Activated naive CD4-positive, alpha-beta T cell treated with anti-CD3 and anti-CD28 coated beads, Interleukin-2, amount 50 U/mL, for 24 hours (primary cell): ENCODE measurements at regions not wholly inside any gene's neighbourhood (a gene's known extent, or its start where the extent isn't known, plus 50 kb on each side); places are given as distances from the start of the nearest gene placed in this dataset.
"Not testable (repeated sequence)": the region's sequence is repeated elsewhere in the genome, so short reads cannot be mapped to it uniquely, and the experiment has no call there.

ENCODE experiments used
- H3K27ac Mint-ChIP-seq: one replicate; pipeline ENCODE4 v1.8.0; 2021; ENCODE audit warnings: mild to moderate bottlenecking, mixed read lengths
- H3K27me3 Mint-ChIP-seq: one replicate; pipeline ENCODE4 v1.8.0; 2021; ENCODE audit warnings: mixed read lengths
- H3K36me3 Mint-ChIP-seq: one replicate; pipeline ENCODE4 v1.8.0; 2021; ENCODE audit warnings: mixed read lengths
- H3K4me1 Mint-ChIP-seq: one replicate; pipeline ENCODE4 v1.8.0; 2021; ENCODE audit warnings: mixed read lengths
- H3K4me3 Mint-ChIP-seq: one replicate; pipeline ENCODE4 v1.8.0; 2021; ENCODE audit warnings: mild to moderate bottlenecking, mixed read lengths
- H3K9me3 Mint-ChIP-seq: one replicate; pipeline ENCODE4 v1.8.0; 2021; ENCODE audit warnings: mixed read lengths

DNA sequence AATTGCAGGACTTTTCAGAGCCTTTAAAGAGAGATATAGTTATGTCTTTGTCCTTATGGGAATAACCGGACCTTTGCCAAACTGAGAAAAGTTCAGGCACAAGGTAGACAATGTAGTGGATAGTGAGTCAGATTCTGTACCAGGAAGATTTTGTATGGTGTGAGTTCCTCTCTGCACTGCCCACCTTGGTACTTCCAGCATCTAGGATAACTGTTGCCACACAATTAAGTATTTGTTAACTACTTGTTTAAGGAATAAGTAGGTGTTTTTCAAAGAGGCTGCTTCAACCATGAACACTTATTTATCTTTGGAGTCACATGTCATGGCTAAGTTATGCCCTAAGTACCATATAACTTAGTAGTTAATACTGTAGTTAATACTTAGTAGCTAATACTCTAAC lies 131.8 kb upstream of the DOK5 start:
- peaks cover 18% of the 10 kb centered on the region for H3K27me3 Mint-ChIP-seq
- H3K9me3 Mint-ChIP-seq: no peaks in the 10 kb centered on the region
- no peak overlapping the region for H3K4me3 Mint-ChIP-seq
- H3K36me3 Mint-ChIP-seq: no peaks in the 10 kb centered on the region
- H3K4me1 Mint-ChIP-seq: no peaks in the 10 kb centered on the region
- no peak overlapping the region for H3K27ac Mint-ChIP-seq

GRCh38 chr20:54344832-54345231 lies 130.6 kb upstream of the DOK5 start:
- no peaks in the 10 kb centered on the region for H3K9me3 Mint-ChIP-seq
- no peak overlapping the region for H3K27ac Mint-ChIP-seq
- peaks cover 18% of the 10 kb centered on the region for H3K27me3 Mint-ChIP-seq
- H3K36me3 Mint-ChIP-seq: no peaks in the 10 kb centered on the region
- no peak overlapping the region for H3K4me3 Mint-ChIP-seq
- no peaks in the 10 kb centered on the region for H3K4me1 Mint-ChIP-seq

- Mint-ChIP-seq H3K36me3 (no peaks in the 10 kb centered on the region), H3K27me3 (peaks cover 18% of the 10 kb centered on the region), H3K4me1 (no peaks in the 10 kb centered on the region), H3K4me3 (no peak overlapping the region), H3K27ac (no peak overlapping the region), H3K9me3 (no peaks in the 10 kb centered on the region)
Measured at GRCh38 chr20:54345301-54345724, 130.1 kb upstream of the DOK5 start.

DNA sequence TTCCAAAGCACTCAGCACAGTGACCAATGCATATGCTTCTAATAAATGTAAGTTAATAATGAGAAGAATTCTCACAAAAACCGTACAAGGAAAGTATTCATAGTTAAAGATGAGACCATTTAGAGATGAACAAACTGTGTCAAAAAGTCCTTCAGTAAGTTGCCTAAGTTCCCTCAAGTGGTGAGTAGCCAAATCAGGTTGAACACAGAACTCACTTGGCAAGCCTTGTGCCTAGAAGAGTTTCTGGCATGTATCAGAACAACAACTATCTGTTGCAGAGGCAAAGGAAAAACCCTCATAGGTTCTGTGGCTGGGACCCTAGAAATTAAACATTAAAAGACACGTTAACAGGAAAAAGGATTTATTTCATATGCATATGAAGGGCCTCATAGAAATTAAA lies 129.6 kb upstream of the DOK5 start:
- Mint-ChIP-seq H3K27me3 (peaks cover 18% of the 10 kb centered on the region), H3K36me3 (peaks cover 2% of the 10 kb centered on the region), H3K4me1 (no peaks in the 10 kb centered on the region), H3K9me3 (no peaks in the 10 kb centered on the region), H3K4me3 (no peak overlapping the region), H3K27ac (no peak overlapping the region)

- H3K9me3 Mint-ChIP-seq: no peaks in the 10 kb centered on the region
- no peak overlapping the region for H3K4me3 Mint-ChIP-seq
- peaks cover 18% of the 10 kb centered on the region for H3K27me3 Mint-ChIP-seq
- no peak overlapping the region for H3K27ac Mint-ChIP-seq
- no peaks in the 10 kb centered on the region for H3K4me1 Mint-ChIP-seq
- H3K36me3 Mint-ChIP-seq: peaks cover 2% of the 10 kb centered on the region
Measured at GRCh38 chr20:54346276-54346675, 129.1 kb upstream of the DOK5 start.

GRCh38 chr20:54347166-54347833 lies 128.1 kb upstream of the DOK5 start:
- Mint-ChIP-seq H3K4me3 (no peak overlapping the region), H3K9me3 (no peaks in the 10 kb centered on the region), H3K27ac (no peak overlapping the region), H3K4me1 (no peaks in the 10 kb centered on the region), H3K27me3 (peaks cover 20% of the 10 kb centered on the region), H3K36me3 (peaks cover 2% of the 10 kb centered on the region)

GRCh38 chr20:54350415-54350814 lies 125.0 kb upstream of the DOK5 start:
- Mint-ChIP-seq H3K4me3 (no peak overlapping the region), H3K27me3 (peaks cover 17% of the 10 kb centered on the region), H3K9me3 (no peaks in the 10 kb centered on the region), H3K36me3 (peaks cover 2% of the 10 kb centered on the region), H3K4me1 (no peaks in the 10 kb centered on the region), H3K27ac (no peak overlapping the region)

GRCh38 chr20:54351371-54352136 lies 123.8 kb upstream of the DOK5 start:
- no peaks in the 10 kb centered on the region for H3K4me1 Mint-ChIP-seq
- H3K36me3 Mint-ChIP-seq: peaks cover 2% of the 10 kb centered on the region
- H3K9me3 Mint-ChIP-seq: no peaks in the 10 kb centered on the region
- no peak overlapping the region for H3K27ac Mint-ChIP-seq
- no peak overlapping the region for H3K4me3 Mint-ChIP-seq
- H3K27me3 Mint-ChIP-seq: peaks cover 18% of the 10 kb centered on the region

DNA sequence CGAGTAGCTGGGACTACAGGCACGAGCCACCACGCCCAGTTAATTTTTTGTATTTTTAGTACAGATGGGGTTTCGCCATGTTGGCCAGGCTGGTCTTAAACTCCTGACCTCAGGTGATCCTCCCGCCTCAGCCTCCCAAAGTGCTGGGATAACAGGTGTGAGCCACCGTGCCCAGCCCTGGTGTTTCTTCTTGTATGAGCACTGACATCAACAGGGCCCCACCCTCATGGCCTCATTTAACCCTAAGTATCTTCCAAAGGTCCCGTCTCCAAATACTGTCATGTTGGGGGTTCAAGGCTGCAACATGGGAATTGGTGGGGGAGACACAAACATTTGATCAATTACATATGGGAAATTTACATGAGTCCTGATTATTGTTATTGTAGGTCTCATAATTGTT lies 122.9 kb upstream of the DOK5 start:
- H3K27me3 Mint-ChIP-seq: peaks cover 16% of the 10 kb centered on the region
- not testable (repeated sequence) for H3K27ac Mint-ChIP-seq, H3K4me3 Mint-ChIP-seq, H3K36me3 Mint-ChIP-seq, H3K4me1 Mint-ChIP-seq, H3K9me3 Mint-ChIP-seq

DNA sequence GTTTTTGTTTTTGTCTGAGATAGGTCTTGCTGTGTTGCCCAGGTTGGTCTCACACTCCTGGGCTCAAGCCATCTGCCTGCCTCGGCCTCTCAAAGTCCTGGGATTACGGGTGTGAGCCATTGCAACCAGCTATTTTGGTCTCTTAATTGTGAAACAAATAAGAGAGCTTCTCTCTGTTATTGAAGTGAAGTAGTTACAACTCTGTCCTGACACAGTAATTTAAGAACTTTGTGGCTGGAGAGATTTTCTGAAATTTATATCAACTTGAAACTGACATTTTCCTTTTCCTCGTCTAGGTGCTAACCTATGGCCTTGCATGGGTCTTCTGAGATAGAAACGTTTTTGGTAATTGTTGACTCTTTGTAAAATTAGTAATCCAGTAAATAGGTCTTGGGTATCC lies 122.1 kb upstream of the DOK5 start:
- Mint-ChIP-seq H3K27me3 (peaks cover 14% of the 10 kb centered on the region), H3K27ac (no peak overlapping the region), H3K4me1 (no peaks in the 10 kb centered on the region), H3K36me3 (peaks cover 2% of the 10 kb centered on the region), H3K4me3 (no peak overlapping the region), H3K9me3 (no peaks in the 10 kb centered on the region)

DNA sequence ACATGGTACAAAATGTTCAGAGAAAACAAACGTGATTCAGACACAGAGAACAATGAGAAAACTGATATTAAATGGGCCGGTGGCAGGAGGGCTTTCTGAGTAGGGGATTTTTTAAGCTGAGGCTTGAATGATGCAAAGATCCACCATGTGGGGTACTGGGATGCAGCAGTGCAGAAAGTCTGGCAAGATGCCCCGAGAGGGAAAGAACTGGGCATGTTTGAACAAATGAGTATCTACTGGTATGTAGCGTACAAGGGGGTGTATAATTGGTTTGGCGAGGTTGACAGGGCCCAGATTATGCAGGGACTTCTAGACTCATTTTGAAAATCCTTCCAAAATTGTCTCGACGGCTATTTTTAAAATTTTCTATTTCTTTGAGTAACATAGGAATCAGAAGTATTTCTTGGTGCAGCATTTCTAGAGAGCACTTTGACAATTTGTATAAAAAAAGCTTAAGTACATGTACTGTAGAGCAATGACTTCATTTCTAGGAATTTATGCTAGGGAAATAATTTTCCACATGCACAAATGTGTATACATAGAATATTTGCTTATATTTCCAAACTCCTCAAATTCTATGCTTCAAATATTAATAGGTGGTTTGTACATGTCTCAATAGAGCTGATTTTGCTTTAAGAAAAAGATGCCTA lies 119.6 kb upstream of the DOK5 start:
- no peaks in the 10 kb centered on the region for H3K9me3 Mint-ChIP-seq
- H3K4me3 Mint-ChIP-seq: no peak overlapping the region
- H3K27me3 Mint-ChIP-seq: peaks cover 13% of the 10 kb centered on the region
- no peaks in the 10 kb centered on the region for H3K4me1 Mint-ChIP-seq
- H3K36me3 Mint-ChIP-seq: no peaks in the 10 kb centered on the region
- H3K27ac Mint-ChIP-seq: no peak overlapping the region

DNA sequence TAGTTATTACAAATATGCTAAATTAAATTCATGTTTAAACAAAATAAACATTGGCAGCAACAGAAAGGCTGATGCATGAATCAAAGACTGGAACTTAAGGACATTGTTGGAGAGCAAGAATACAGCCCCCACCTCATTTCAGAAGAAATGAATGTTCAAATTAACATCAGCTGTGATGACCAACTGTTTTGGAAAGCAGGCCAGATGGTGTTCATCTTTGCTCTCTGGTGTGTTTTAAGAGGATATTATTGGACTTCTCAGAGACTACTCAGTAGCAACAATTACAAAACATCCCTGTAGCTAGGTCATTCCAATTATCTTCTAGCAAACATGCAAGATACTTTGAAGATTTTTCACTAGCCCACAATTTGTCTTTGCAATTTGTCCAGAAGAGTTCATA lies 118.6 kb upstream of the DOK5 start:
- Mint-ChIP-seq H3K27me3 (peaks cover 13% of the 10 kb centered on the region), H3K4me1 (no peaks in the 10 kb centered on the region), H3K36me3 (no peaks in the 10 kb centered on the region), H3K4me3 (no peak overlapping the region), H3K27ac (no peak overlapping the region), H3K9me3 (no peaks in the 10 kb centered on the region)

DNA sequence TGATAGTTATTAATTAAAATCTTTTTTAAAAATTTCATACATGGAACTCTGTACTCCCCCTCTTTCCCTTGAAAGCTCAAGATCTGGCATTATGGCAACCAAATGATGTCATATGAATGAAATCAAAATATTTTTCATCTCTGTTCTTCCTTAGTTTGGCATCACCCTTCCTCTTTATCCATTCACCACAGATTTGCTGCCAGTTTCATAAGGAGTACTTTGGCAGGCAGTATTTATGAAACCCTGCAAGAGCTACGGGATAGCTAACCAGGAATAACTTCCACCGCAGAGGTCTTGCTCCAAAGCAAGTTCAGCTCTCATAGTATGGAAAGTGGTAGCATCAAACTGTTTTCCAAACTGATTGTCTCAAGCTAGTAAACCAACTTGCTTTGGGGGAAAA lies 113.9 kb upstream of the DOK5 start:
- no peak overlapping the region for H3K4me3 Mint-ChIP-seq
- H3K36me3 Mint-ChIP-seq: no peaks in the 10 kb centered on the region
- H3K27me3 Mint-ChIP-seq: peaks cover 8% of the 10 kb centered on the region
- no peak overlapping the region for H3K27ac Mint-ChIP-seq
- H3K9me3 Mint-ChIP-seq: no peaks in the 10 kb centered on the region
- no peaks in the 10 kb centered on the region for H3K4me1 Mint-ChIP-seq

- H3K27ac Mint-ChIP-seq: no peak overlapping the region
- H3K4me3 Mint-ChIP-seq: no peak overlapping the region
- H3K4me1 Mint-ChIP-seq: no peaks in the 10 kb centered on the region
- H3K9me3 Mint-ChIP-seq: no peaks in the 10 kb centered on the region
- peaks cover 7% of the 10 kb centered on the region for H3K27me3 Mint-ChIP-seq
- no peaks in the 10 kb centered on the region for H3K36me3 Mint-ChIP-seq
Measured at GRCh38 chr20:54362283-54362682, 113.1 kb upstream of the DOK5 start.

- H3K9me3 Mint-ChIP-seq: no peaks in the 10 kb centered on the region
Measured at GRCh38 chr20:54364365-54364764, 111.0 kb upstream of the DOK5 start.

DNA sequence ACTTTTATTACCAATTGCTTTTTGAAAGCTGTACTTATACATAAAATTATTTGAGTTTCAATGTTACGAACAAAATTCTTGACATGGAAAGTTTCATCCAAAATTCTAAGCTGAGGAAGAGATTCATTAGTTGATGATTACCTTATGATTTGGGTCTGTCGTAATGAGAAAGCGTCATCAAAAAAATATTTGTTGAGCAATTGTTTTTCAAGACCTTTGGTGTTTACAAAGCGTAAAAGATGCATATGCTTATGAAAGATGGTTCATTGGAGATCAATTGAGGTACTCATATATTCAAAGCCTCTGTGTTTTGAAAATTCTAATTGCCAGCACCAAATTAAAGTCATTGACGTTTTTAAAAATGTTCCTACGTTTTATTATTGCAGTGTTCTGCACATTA lies 110.5 kb upstream of the DOK5 start:
- Mint-ChIP-seq H3K9me3 (no peaks in the 10 kb centered on the region), H3K27ac (no peak overlapping the region), H3K36me3 (no peaks in the 10 kb centered on the region), H3K27me3 (peaks cover 7% of the 10 kb centered on the region), H3K4me1 (no peaks in the 10 kb centered on the region), H3K4me3 (no peak overlapping the region)

More at GRCh38 chr20:54364365-54364764, 111.0 kb upstream of the DOK5 start:
- H3K4me1 Mint-ChIP-seq: no peaks in the 10 kb centered on the region
- H3K27me3 Mint-ChIP-seq: peaks cover 7% of the 10 kb centered on the region
- no peaks in the 10 kb centered on the region for H3K36me3 Mint-ChIP-seq
- no peak overlapping the region for H3K27ac Mint-ChIP-seq
- H3K4me3 Mint-ChIP-seq: no peak overlapping the region
